WI38 (cell line): ENCODE measurements at regions not wholly inside any gene's neighbourhood (a gene's known extent, or its start where the extent isn't known, plus 50 kb on each side); places are given as distances from the start of the nearest gene placed in this dataset.

Source experiments
- H3K4me3 ChIP-seq: 2 replicates; pipeline ENCODE4 v1.5.1; 2011; ENCODE audit warnings: low read depth, mild to moderate bottlenecking, control low read depth, low read length
- CTCF ChIP-seq: IDR thresholded peaks from 2 replicates; pipeline ENCODE4 v1.5.1; 2012; ENCODE audit warnings: low read depth, mild to moderate bottlenecking, control low read depth, low read length

GRCh38 chr1:67561704-67562113, 123.3 kb upstream of the GADD45A start:
- peak; percentile 87 for TF ChIP-seq CTCF
- no peak overlapping the region for H3K4me3 ChIP-seq

GRCh38 chr1:67563684-67564083, 121.3 kb upstream of the GADD45A start:
- no peak overlapping the region for H3K4me3 ChIP-seq
- no peak for TF ChIP-seq CTCF

GRCh38 chr1:67564193-67564592, 120.8 kb upstream of the GADD45A start:
- no peak for TF ChIP-seq CTCF
- H3K4me3 ChIP-seq: no peak overlapping the region

- no peak for TF ChIP-seq CTCF
- no peak overlapping the region for H3K4me3 ChIP-seq
Measured at GRCh38 chr1:67566803-67567377, 118.1 kb upstream of the GADD45A start.

GRCh38 chr1:67570486-67571143, 114.4 kb upstream of the GADD45A start:
- H3K4me3 ChIP-seq: no peak overlapping the region
- no peak for TF ChIP-seq CTCF

- H3K4me3 ChIP-seq: no peak overlapping the region
- TF ChIP-seq CTCF: no peak
Measured at GRCh38 chr1:67571406-67571805, 113.6 kb upstream of the GADD45A start.

GRCh38 chr1:67571901-67572593, 113.0 kb upstream of the GADD45A start:
- no peak overlapping the region for H3K4me3 ChIP-seq
- TF ChIP-seq CTCF: no peak
